Caco-2 (cell line): ENCODE measurements at regions not wholly inside any gene's neighbourhood (a gene's known extent, or its start where the extent isn't known, plus 50 kb on each side); places are given as distances from the start of the nearest gene placed in this dataset.

Experiments
- BruUV-seq: library from RNA; stranded (reverse); fragments of 400-500 nt; replicated peaks from 2 replicates; lab custom pipeline; 2021; lab: Mats Ljungman, UMichigan
- CTCF ChIA-PET: fragments of 300-600 bp; sonication (Branson Sonifier 250); formaldehyde crosslinking; loops from one replicate; lab custom pipeline; 2022; ENCODE audit warnings: antibody characterized with exemption; lab: Charles Lee
- POLR2A ChIA-PET: fragments of 300-600 bp; sonication (Branson Sonifier 250); formaldehyde crosslinking; loops from one replicate; lab custom pipeline; 2022; ENCODE audit warnings: antibody characterized with exemption; lab: Charles Lee
- DNase-seq, 2 experiments: peaks; one replicate each; pipeline versions ENCODE4 v3.0.0 to v3.0.0-alpha.2; 2020 to 2022
- H3K27me3 ChIP-seq: replicated peaks from 2 replicates; pipeline ENCODE4 v1.6.0; 2011; ENCODE audit warnings: low read length; ENCODE audit not compliant: control insufficient read depth, insufficient read depth
- H3K36me3 ChIP-seq: 2 replicates; pipeline ENCODE4 v1.5.1; 2011; ENCODE audit warnings: low read length; ENCODE audit not compliant: control insufficient read depth, insufficient read depth
- H3K4me1 ChIP-seq: fragments of 250-450 bp; sonication (Bioruptor Pico); 2 replicates; pipeline ENCODE4 v1.5.1; 2020; ENCODE audit warnings: mild to moderate bottlenecking
- H3K4me3 ChIP-seq: 2 replicates; pipeline ENCODE4 v1.5.1; 2011; ENCODE audit warnings: low read depth, mild to moderate bottlenecking, control low read depth, low read length
- H3K9me3 ChIP-seq: fragments of 250-450 bp; sonication (Bioruptor Pico); 2 replicates; pipeline ENCODE4 v1.5.1; 2020; ENCODE audit warnings: mild to moderate bottlenecking, moderate library complexity
- H3K27ac Mint-ChIP-seq: one replicate; pipeline ENCODE4 v1.8.0; 2022; ENCODE audit warnings: mixed read lengths; ENCODE audit not compliant: unreplicated experiment
- H3K27me3 Mint-ChIP-seq: one replicate; pipeline ENCODE4 v1.8.0; 2022; ENCODE audit warnings: mixed read lengths; ENCODE audit not compliant: insufficient read depth, unreplicated experiment
- H3K36me3 Mint-ChIP-seq: one replicate; pipeline ENCODE4 v1.8.0; 2022; ENCODE audit warnings: mild to moderate bottlenecking, mixed read lengths; ENCODE audit not compliant: insufficient read depth, unreplicated experiment
- H3K4me1 Mint-ChIP-seq: one replicate; pipeline ENCODE4 v1.8.0; 2022; ENCODE audit warnings: low read depth, mixed read lengths; ENCODE audit not compliant: unreplicated experiment
- H3K4me3 Mint-ChIP-seq: one replicate; pipeline ENCODE4 v1.8.0; 2022; ENCODE audit warnings: mild to moderate bottlenecking, moderate library complexity, mixed read lengths; ENCODE audit not compliant: unreplicated experiment
- H3K9me3 Mint-ChIP-seq: one replicate; pipeline ENCODE4 v1.8.0; 2022; ENCODE audit warnings: mixed read lengths; ENCODE audit not compliant: unreplicated experiment
- CTCF ChIP-seq, 2 experiments: fragments of 200-600 bp in 1 of 2; IDR thresholded peaks; 1 replicate in 1 of 2; 2 replicates in 1 of 2; pipeline versions ENCODE4 v1.5.1 to v1.8.0; 2011 to 2022; ENCODE audit warnings: antibody characterized with exemption in 1 of 2, control low read depth in 1 of 2, inconsistent platforms in 1 of 2, low read depth in 1 of 2, low read length in 1 of 2, mild to moderate bottlenecking in 1 of 2, moderate library complexity in 1 of 2; ENCODE audit not compliant: insufficient read depth in 1 of 2, severe bottlenecking in 1 of 2, unreplicated experiment in 1 of 2
- intact Hi-C: fragments of 100-400 bp; cut with micrococcal nuclease; formaldehyde crosslinking; loops from one replicate; pipeline ENCODE4 v1.10.0; 2022; ENCODE audit not compliant: unreplicated experiment

DNA sequence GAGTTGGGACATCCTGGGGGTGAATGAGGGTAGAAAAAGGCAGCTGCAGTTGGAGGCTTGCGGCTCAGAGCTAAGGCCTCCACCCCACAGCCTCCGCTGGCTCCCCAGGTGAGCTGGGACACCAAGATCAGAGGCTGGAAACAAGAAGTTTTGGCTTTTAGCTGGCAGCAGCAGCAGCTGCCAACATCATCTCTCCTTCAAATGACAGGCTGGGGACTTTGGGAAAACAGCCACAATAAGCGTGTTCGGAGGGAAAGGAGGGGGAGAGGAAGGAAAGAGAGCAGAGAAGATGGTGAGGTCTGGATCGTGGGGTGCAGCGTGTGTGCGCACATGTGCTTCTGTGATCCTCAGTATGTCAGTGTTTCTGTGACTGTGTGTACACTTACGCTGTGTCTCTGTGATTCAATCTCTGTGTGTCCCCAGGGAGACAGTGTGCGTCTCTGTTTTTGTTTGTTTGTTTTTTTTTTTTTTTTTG, 62.0 kb upstream of the RASD2 start:
- intact Hi-C loops: no loop called here
- CTCF ChIA-PET: no interaction called here

DNA sequence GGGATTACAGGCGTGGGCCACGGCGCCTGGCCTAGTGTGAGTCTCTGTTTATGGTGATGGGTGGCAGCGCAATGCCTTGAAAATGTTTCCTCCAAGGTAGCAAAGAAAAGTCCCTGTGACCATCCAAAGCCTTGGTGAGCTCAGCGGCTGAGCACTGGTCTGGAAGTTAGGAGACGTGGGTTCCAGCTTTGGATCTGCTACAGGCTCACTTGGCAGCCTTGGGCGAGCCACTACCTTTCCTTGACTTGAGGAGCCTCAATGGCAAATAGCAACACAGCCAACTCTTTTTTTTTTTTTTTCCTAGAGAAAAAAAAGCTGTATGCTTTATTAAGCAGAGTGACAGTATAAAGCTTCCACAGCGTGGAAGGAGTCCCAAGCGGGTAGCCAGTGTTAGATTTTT, 61.3 kb upstream of the RASD2 start:
- ChIA-PET POLR2A (interaction anchor here (0.7 kb wide), 1 partner anchor 24 kb away, joined by 7 read pairs; no protein-coding TSS in a partner anchor), CTCF (no interaction called here)
- intact Hi-C loops: no loop called here

More for the DNA sequence above, 62.0 kb upstream of the RASD2 start:
- Mint-ChIP-seq H3K4me1 (no peaks in the 10 kb centered on the region), H3K9me3 (no peaks in the 10 kb centered on the region), H3K27ac (no peak overlapping the region), H3K27me3 (no peaks in the 10 kb centered on the region), H3K36me3 (no peaks in the 10 kb centered on the region), H3K4me3 (no peak overlapping the region)
- H3K27me3 ChIP-seq: no peaks in the 10 kb centered on the region
- no peaks in the 10 kb centered on the region for H3K9me3 ChIP-seq
- no peak for DNase-seq
- no peak overlapping the region for H3K4me3 ChIP-seq
- TF ChIP-seq CTCF (IDR thresholded peaks at IDR 0.05; ENCODE audit: insufficient read depth in 1 of 2, low read depth in 1 of 2, low read length in 1 of 2, severe bottlenecking in 1 of 2, unreplicated experiment in 1 of 2): no peak
- no TSS peak for BruUV-seq
- no peaks in the 10 kb centered on the region for H3K36me3 ChIP-seq
- no peaks in the 10 kb centered on the region for H3K4me1 ChIP-seq
- POLR2A ChIA-PET: no interaction called here

GRCh38 chr22:35479985-35480550, 60.6 kb upstream of the RASD2 start:
- Mint-ChIP-seq H3K27me3 (no peaks in the 10 kb centered on the region), H3K4me1 (no peaks in the 10 kb centered on the region), H3K9me3 (no peaks in the 10 kb centered on the region), H3K4me3 (no peak overlapping the region), H3K36me3 (no peaks in the 10 kb centered on the region), H3K27ac (no peak overlapping the region)
- Histone ChIP-seq H3K36me3 (no peaks in the 10 kb centered on the region), H3K27me3 (no peaks in the 10 kb centered on the region), H3K9me3 (no peaks in the 10 kb centered on the region), H3K4me3 (no peak overlapping the region), H3K4me1 (no peaks in the 10 kb centered on the region)
- BruUV-seq: no TSS peak
- intact Hi-C loops: no loop called here
- TF ChIP-seq CTCF (IDR thresholded peaks at IDR 0.05; ENCODE audit: insufficient read depth in 1 of 2, low read depth in 1 of 2, low read length in 1 of 2, severe bottlenecking in 1 of 2, unreplicated experiment in 1 of 2): no peak
- ChIA-PET CTCF (no interaction called here), POLR2A (interaction anchor here (0.7 kb wide), 2 partner anchors 15 to 25 kb away, joined by 3 to 7 read pairs; no protein-coding TSS in a partner anchor)
- no peak for DNase-seq

More for the DNA sequence above, 61.3 kb upstream of the RASD2 start:
- no peak for DNase-seq
- no TSS peak for BruUV-seq
- H3K27me3 ChIP-seq: no peaks in the 10 kb centered on the region
- no peak overlapping the region for H3K4me3 ChIP-seq
- H3K9me3 Mint-ChIP-seq: no peaks in the 10 kb centered on the region
- H3K36me3 Mint-ChIP-seq: no peaks in the 10 kb centered on the region
- no peaks in the 10 kb centered on the region for H3K9me3 ChIP-seq
- no peak for TF ChIP-seq CTCF (IDR thresholded peaks at IDR 0.05; ENCODE audit: insufficient read depth in 1 of 2, low read depth in 1 of 2, low read length in 1 of 2, severe bottlenecking in 1 of 2, unreplicated experiment in 1 of 2)
- H3K27ac Mint-ChIP-seq: no peak overlapping the region
- H3K27me3 Mint-ChIP-seq: no peaks in the 10 kb centered on the region
- no peak overlapping the region for H3K4me3 Mint-ChIP-seq
- no peaks in the 10 kb centered on the region for H3K4me1 ChIP-seq
- H3K4me1 Mint-ChIP-seq: no peaks in the 10 kb centered on the region
- no peaks in the 10 kb centered on the region for H3K36me3 ChIP-seq
